ENCODE measurements at regions not wholly inside any gene's neighbourhood (a gene's known extent, or its start where the extent isn't known, plus 50 kb on each side); places are given as distances from the start of the nearest gene placed in this dataset.

- TF ChIP-seq FOXP4 (CRISPR knock-in tag; IDR thresholded peaks at IDR 0.05), result no peak
- TF ChIP-seq SMAD4 (CRISPR knock-in tag; IDR thresholded peaks at IDR 0.05), result no peak
Measured at GRCh38 chr20:10781526-10781925, 107.7 kb upstream of the JAG1 start (continued).

GRCh38 chr20:10783707-10784553, 110.1 kb upstream of the JAG1 start:
- no peaks in the 10 kb centered on the region for H3K27me3 Mint-ChIP-seq (ENCODE audit: low read depth)
- H3K4me1 Mint-ChIP-seq, result peaks cover 57% of the 10 kb centered on the region
- no peak for DNase-seq (ENCODE audit: low spot score)
- peak overlapping the region; percentile 44; the same call in 1 of the 2 replicates for H3K4me3 Mint-ChIP-seq
- H3K27ac Mint-ChIP-seq, result peak overlapping the region; percentile 90
- ChIA-PET POLR2A (no interaction called here), CTCF (no interaction called here)
- peak; percentile 55 for ATAC-seq
- H3K9me3 Mint-ChIP-seq, result peaks cover 2% of the 10 kb centered on the region; the same call in 1 of the 2 replicates
- peak; percentile 95 for TF ChIP-seq NFE2L1 (CRISPR knock-in tag; IDR thresholded peaks at IDR 0.05)
- no peak for TF ChIP-seq ZNF425 (CRISPR knock-in tag; conservative IDR thresholded peaks at IDR 0.05)
- TF ChIP-seq TEAD1 (CRISPR knock-in tag; IDR thresholded peaks at IDR 0.05), result no peak
- TF ChIP-seq GABPB1 (CRISPR knock-in tag; IDR thresholded peaks at IDR 0.05), result no peak
- H3K36me3 Mint-ChIP-seq, result no peaks in the 10 kb centered on the region

- CTCF ChIA-PET, result no interaction called here
Measured at GRCh38 chr20:10784554-10785183, 110.9 kb upstream of the JAG1 start.

GRCh38 chr20:10786678-10787077, 112.9 kb upstream of the JAG1 start:
- Mint-ChIP-seq H3K4me1 (peaks cover 54% of the 10 kb centered on the region), H3K27ac (no peak overlapping the region), H3K9me3 (peaks cover 4% of the 10 kb centered on the region; the same call in 1 of the 2 replicates), H3K36me3 (no peaks in the 10 kb centered on the region), H3K4me3 (no peak overlapping the region), H3K27me3 (ENCODE audit: low read depth) (no peaks in the 10 kb centered on the region; the same call in 1 of the 2 replicates)
- CTCF ChIA-PET, result no interaction called here
- DNase-seq (ENCODE audit: low spot score), result no peak
- no peak for ATAC-seq
- POLR2A ChIA-PET, result no interaction called here
- TF ChIP-seq OVOL2 (CRISPR knock-in tag; IDR thresholded peaks at IDR 0.05; ENCODE audit: borderline replicate concordance) (no peak), ZNF317 (CRISPR knock-in tag; IDR thresholded peaks at IDR 0.05; ENCODE audit: borderline replicate concordance, low read depth) (no peak), TCF7 (CRISPR knock-in tag; IDR thresholded peaks at IDR 0.05; ENCODE audit: low read depth) (no peak), ZNF416 (CRISPR knock-in tag; IDR thresholded peaks at IDR 0.05) (no peak), RORB (CRISPR knock-in tag; IDR thresholded peaks at IDR 0.05) (no peak), ARID4B (CRISPR knock-in tag; IDR thresholded peaks at IDR 0.05; ENCODE audit: borderline replicate concordance) (no peak), E2F1 (CRISPR knock-in tag; IDR thresholded peaks at IDR 0.05) (no peak), ATF3 (CRISPR knock-in tag; conservative IDR thresholded peaks at IDR 0.05) (no peak)

More at GRCh38 chr20:10784554-10785183, 110.9 kb upstream of the JAG1 start:
- DNase-seq (ENCODE audit: low spot score) (no peak), ATAC-seq (0 out of 2 replicates have a peak, but pooled peaks have one; percentile 15)
- no peak overlapping the region for H3K4me3 Mint-ChIP-seq
- H3K27ac Mint-ChIP-seq, result peak overlapping the region; percentile 90
- POLR2A ChIA-PET, result no interaction called here
- TF ChIP-seq E2F5 (CRISPR knock-in tag; IDR thresholded peaks at IDR 0.05) (no peak), GABPB1 (CRISPR knock-in tag; IDR thresholded peaks at IDR 0.05) (peak; percentile 34; the same call in 1 of the 2 replicates)
- H3K9me3 Mint-ChIP-seq, result peaks cover 4% of the 10 kb centered on the region; the same call in 1 of the 2 replicates
- no peaks in the 10 kb centered on the region for H3K36me3 Mint-ChIP-seq
- H3K4me1 Mint-ChIP-seq, result peaks cover 61% of the 10 kb centered on the region
- no peaks in the 10 kb centered on the region; the same call in 1 of the 2 replicates for H3K27me3 Mint-ChIP-seq (ENCODE audit: low read depth)
